ENCODE measurements at regions not wholly inside any gene's neighbourhood (a gene's known extent, or its start where the extent isn't known, plus 50 kb on each side); places are given as distances from the start of the nearest gene placed in this dataset.

DNA sequence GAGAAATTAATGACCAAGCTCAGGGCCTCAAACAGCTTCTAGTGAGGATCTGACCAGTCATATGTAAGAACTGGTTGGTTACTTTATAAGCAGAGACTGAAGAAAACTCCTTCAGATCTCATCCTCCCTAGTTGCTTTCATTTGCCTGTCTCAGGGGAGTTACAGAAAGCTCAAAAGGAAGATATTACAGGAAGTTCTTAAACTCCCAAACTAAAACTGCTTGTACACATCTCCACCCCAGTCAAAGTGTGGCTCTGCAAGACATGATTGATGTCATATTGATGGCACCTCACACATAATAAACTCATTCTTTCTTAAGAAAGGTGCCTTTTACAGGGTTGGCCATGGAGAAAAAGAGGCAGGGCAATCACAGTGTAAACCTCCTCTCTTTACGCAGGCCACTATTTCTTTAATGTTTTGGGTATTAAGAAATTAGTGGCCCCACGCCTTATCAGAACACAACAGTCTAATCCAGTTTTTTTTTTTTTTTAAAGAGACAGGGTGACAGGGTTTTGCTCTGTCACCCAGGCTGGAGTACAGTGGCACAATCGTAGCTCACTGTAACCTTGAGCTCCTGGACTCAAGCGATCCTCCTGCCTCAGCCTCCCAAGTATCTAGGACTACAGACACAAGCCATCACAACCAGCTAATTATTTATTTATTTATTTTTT lies 62.6 kb upstream of the STK17B start:
- TF ChIP-seq, protein P1, sequence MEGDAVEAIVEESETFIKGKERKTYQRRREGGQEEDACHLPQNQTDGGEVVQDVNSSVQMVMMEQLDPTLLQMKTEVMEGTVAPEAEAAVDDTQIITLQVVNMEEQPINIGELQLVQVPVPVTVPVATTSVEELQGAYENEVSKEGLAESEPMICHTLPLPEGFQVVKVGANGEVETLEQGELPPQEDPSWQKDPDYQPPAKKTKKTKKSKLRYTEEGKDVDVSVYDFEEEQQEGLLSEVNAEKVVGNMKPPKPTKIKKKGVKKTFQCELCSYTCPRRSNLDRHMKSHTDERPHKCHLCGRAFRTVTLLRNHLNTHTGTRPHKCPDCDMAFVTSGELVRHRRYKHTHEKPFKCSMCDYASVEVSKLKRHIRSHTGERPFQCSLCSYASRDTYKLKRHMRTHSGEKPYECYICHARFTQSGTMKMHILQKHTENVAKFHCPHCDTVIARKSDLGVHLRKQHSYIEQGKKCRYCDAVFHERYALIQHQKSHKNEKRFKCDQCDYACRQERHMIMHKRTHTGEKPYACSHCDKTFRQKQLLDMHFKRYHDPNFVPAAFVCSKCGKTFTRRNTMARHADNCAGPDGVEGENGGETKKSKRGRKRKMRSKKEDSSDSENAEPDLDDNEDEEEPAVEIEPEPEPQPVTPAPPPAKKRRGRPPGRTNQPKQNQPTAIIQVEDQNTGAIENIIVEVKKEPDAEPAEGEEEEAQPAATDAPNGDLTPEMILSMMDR (IDR thresholded peaks at IDR 0.05): no peak
- TF ChIP-seq POLR2A (IDR thresholded peaks at IDR 0.05): no peak

All from ovary (tissue), 3 donors.